CD4-positive, alpha-beta memory T cell (primary cell): ENCODE measurements at regions not wholly inside any gene's neighbourhood (a gene's known extent, or its start where the extent isn't known, plus 50 kb on each side); places are given as distances from the start of the nearest gene placed in this dataset.

Source experiments
- CTCF ChIA-PET: fragments of 350-600 bp; sonication (Branson Sonifier 250); formaldehyde crosslinking; loops from one replicate; lab custom pipeline; 2021; ENCODE audit warnings: inconsistent platforms; ENCODE audit not compliant: partially characterized antibody; lab: Charles Lee
- POLR2A ChIA-PET: fragments of 350-600 bp; sonication (Branson Sonifier 250); formaldehyde crosslinking; loops from one replicate; lab custom pipeline; 2021; ENCODE audit not compliant: partially characterized antibody; lab: Charles Lee
- DNase-seq, 5 donors: peaks; one replicate each; pipeline versions ENCODE4 v3.0.0 to v3.0.0-alpha.2; 2020 to 2022; ENCODE audit warnings: mixed read lengths in 1 of 5
- H3K27ac ChIP-seq: one replicate; pipeline ENCODE4 v1.7.0; 2013; ENCODE audit warnings: low read depth, low read length
- H3K27me3 ChIP-seq: 2 replicates; pipeline ENCODE4 v1.7.0; 2013; ENCODE audit warnings: mild to moderate bottlenecking, low read length, moderate library complexity; ENCODE audit not compliant: insufficient read depth
- H3K36me3 ChIP-seq: 2 replicates; pipeline ENCODE4 v1.7.0; 2013; ENCODE audit warnings: mild to moderate bottlenecking, low read length, moderate library complexity; ENCODE audit not compliant: insufficient read depth
- H3K4me1 ChIP-seq: 2 replicates; pipeline ENCODE4 v1.7.0; 2013; ENCODE audit warnings: mild to moderate bottlenecking, low read length, moderate library complexity; ENCODE audit not compliant: insufficient read depth
- H3K4me3 ChIP-seq, 2 donors: one replicate each; pipeline ENCODE4 v1.7.0; 2013; ENCODE audit warnings: low read length in 2 of 2, mild to moderate bottlenecking in 1 of 2
- H3K9me3 ChIP-seq, 2 donors: one replicate each; pipeline ENCODE4 v1.7.0; 2013; ENCODE audit warnings: low read length in 2 of 2, control low read depth in 1 of 2; ENCODE audit not compliant: control insufficient read depth in 1 of 2
- H3K27ac Mint-ChIP-seq, 7 donors: one replicate each; pipeline ENCODE4 v1.8.0; 2020 to 2021; ENCODE audit warnings: mixed read lengths in 7 of 7, mild to moderate bottlenecking in 6 of 7, inconsistent platforms in 3 of 7, moderate library complexity in 3 of 7
- H3K27me3 Mint-ChIP-seq, 2 donors: one replicate each; pipeline ENCODE4 v1.8.0; 2020 to 2021; ENCODE audit warnings: mixed read lengths in 2 of 2
- H3K36me3 Mint-ChIP-seq, 2 donors: one replicate each; pipeline ENCODE4 v1.8.0; 2020 to 2021; ENCODE audit warnings: mixed read lengths in 2 of 2, inconsistent platforms in 1 of 2, mild to moderate bottlenecking in 1 of 2
- H3K4me1 Mint-ChIP-seq, 4 donors: one replicate each; pipeline ENCODE4 v1.8.0; 2020 to 2021; ENCODE audit warnings: mixed read lengths in 4 of 4, mild to moderate bottlenecking in 1 of 4
- H3K4me3 Mint-ChIP-seq, 8 donors: one replicate each; pipeline ENCODE4 v1.8.0; 2020 to 2021; ENCODE audit warnings: mixed read lengths in 8 of 8, mild to moderate bottlenecking in 7 of 8, moderate library complexity in 6 of 8, inconsistent platforms in 3 of 8
- H3K9me3 Mint-ChIP-seq, 8 donors: one replicate each; pipeline ENCODE4 v1.8.0; 2020 to 2021; ENCODE audit warnings: mixed read lengths in 8 of 8, mild to moderate bottlenecking in 5 of 8, inconsistent platforms in 3 of 8, moderate library complexity in 1 of 8
- intact Hi-C: fragments of 100-400 bp; cut with micrococcal nuclease; formaldehyde crosslinking; loops from one replicate; pipeline ENCODE4 v1.15.1; 2023

DNA sequence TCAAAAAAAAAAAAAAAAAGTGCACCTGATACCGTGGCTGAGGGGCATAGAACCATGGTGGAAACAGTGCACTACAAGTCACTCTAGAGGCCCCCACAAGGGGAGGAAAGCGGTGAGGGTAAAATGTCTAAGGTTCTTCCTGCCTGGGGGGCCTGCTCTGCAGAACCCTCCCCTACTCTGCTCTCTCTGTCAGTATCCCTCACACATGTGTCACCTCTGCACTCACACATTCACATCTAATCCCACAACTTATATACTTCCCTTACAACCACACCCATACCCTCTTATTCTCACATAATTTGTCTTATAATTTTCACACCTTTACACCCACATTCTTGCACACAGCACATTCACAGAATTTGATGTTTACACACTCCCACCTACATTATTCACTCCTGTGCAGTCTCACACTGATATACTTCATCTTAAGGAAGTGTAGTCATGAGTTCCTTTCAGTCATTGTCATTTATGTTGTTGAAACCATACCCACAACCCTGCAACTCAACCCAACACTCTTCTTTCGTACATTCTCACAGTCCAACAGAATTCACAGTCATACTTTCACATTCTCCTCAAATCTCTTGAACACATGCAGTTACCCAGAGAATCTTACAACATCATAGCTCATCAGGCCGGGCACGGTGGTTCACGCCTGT, 68.0 kb upstream of the PAX2 start:
- H3K27me3 Mint-ChIP-seq, result peaks cover 32 to 44% of the 10 kb centered on the region in 2 donors
- no peak overlapping the region for H3K27ac Mint-ChIP-seq
- CTCF ChIA-PET, result interaction anchor here (0.7 to 1.0 kb wide), 2 partner anchors 64 to 474 kb away, joined by 3 read pairs; no protein-coding TSS in a partner anchor
- Histone ChIP-seq H3K4me1 (no peaks in the 10 kb centered on the region), H3K27me3 (peaks cover 24% of the 10 kb centered on the region), H3K9me3 (no peaks in the 10 kb centered on the region), H3K36me3 (no peaks in the 10 kb centered on the region), H3K4me3 (no peak overlapping the region), H3K27ac (no peak overlapping the region)
- POLR2A ChIA-PET, result no interaction called here
- H3K36me3 Mint-ChIP-seq, result no peaks in the 10 kb centered on the region
- DNase-seq, result no peak
- peaks cover 0 to 2% (median 0%) of the 10 kb centered on the region in 4 donors for H3K4me1 Mint-ChIP-seq
- peaks cover 0 to 4% (median under 1%) of the 10 kb centered on the region in 8 donors for H3K9me3 Mint-ChIP-seq
- peak overlapping the region in 1 of 8 donors; percentile 41 for H3K4me3 Mint-ChIP-seq
- intact Hi-C loops, result no loop called here

DNA sequence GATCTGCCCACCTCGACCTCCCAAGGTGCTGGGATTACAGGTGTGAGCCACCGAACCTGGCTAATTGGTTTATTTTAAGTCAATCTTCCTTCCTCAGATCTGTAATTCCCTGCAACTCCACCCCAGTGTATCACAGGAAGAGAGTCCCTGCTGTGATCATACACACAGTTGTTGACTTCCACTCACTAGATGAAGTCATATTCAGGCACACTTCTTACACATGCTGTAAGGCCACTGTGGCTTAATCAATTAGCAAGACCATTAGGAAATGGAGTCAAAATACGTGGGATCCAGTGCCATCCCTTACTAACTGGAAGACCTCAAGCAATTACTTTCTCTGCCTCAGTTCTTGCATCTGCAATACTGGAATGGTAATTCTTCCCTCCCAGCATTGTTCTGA, 66.1 kb upstream of the PAX2 start:
- ChIA-PET CTCF (no interaction called here), POLR2A (no interaction called here)
- no peaks in the 10 kb centered on the region for H3K36me3 Mint-ChIP-seq
- peaks cover 33 to 38% of the 10 kb centered on the region in 2 donors for H3K27me3 Mint-ChIP-seq
- H3K27ac Mint-ChIP-seq, result no peak overlapping the region
- Histone ChIP-seq H3K9me3 (no peaks in the 10 kb centered on the region), H3K27me3 (peaks cover 31% of the 10 kb centered on the region), H3K27ac (no peak overlapping the region), H3K4me3 (no peak overlapping the region), H3K4me1 (no peaks in the 10 kb centered on the region), H3K36me3 (no peaks in the 10 kb centered on the region)
- no peak for DNase-seq
- intact Hi-C loops, result no loop called here
- H3K9me3 Mint-ChIP-seq, result peaks cover 0 to 4% (median under 1%) of the 10 kb centered on the region in 8 donors
- no peak overlapping the region for H3K4me3 Mint-ChIP-seq
- peaks cover 0 to 7% (median 2%) of the 10 kb centered on the region in 4 donors for H3K4me1 Mint-ChIP-seq

GRCh38 chr10:100683004-100683403, 62.4 kb upstream of the PAX2 start:
- H3K4me1 Mint-ChIP-seq, result peaks cover 0 to 7% (median 5%) of the 10 kb centered on the region in 4 donors
- peak overlapping the region in 1 of 7 donors; percentile 14 for H3K27ac Mint-ChIP-seq
- Histone ChIP-seq H3K36me3 (no peaks in the 10 kb centered on the region), H3K27me3 (peaks cover 40% of the 10 kb centered on the region), H3K4me3 (no peak overlapping the region), H3K4me1 (no peaks in the 10 kb centered on the region), H3K27ac (no peak overlapping the region), H3K9me3 (no peaks in the 10 kb centered on the region)
- no peak for DNase-seq
- intact Hi-C loops, result no loop called here
- ChIA-PET POLR2A (no interaction called here), CTCF (no interaction called here)
- H3K9me3 Mint-ChIP-seq, result peaks cover 0 to 11% (median under 1%) of the 10 kb centered on the region in 8 donors
- no peak overlapping the region for H3K4me3 Mint-ChIP-seq
- H3K27me3 Mint-ChIP-seq, result peaks cover 48 to 57% of the 10 kb centered on the region in 2 donors
- H3K36me3 Mint-ChIP-seq, result no peaks in the 10 kb centered on the region

GRCh38 chr10:100683545-100684300, 61.7 kb upstream of the PAX2 start:
- intact Hi-C loops, result no loop called here
- no peaks in the 10 kb centered on the region for H3K9me3 ChIP-seq
- H3K4me3 Mint-ChIP-seq, result no peak overlapping the region
- no peak for DNase-seq
- H3K27me3 ChIP-seq, result peaks cover 40% of the 10 kb centered on the region
- H3K27ac ChIP-seq, result no peak overlapping the region
- no peaks in the 10 kb centered on the region for H3K4me1 ChIP-seq
- H3K36me3 ChIP-seq, result no peaks in the 10 kb centered on the region
- peaks cover 0 to 11% (median under 1%) of the 10 kb centered on the region in 8 donors for H3K9me3 Mint-ChIP-seq
- no peak overlapping the region for H3K4me3 ChIP-seq
- ChIA-PET POLR2A (no interaction called here), CTCF (no interaction called here)
- no peaks in the 10 kb centered on the region for H3K36me3 Mint-ChIP-seq
- peaks cover 0 to 7% (median 5%) of the 10 kb centered on the region in 4 donors for H3K4me1 Mint-ChIP-seq
- peaks cover 51 to 59% of the 10 kb centered on the region in 2 donors for H3K27me3 Mint-ChIP-seq
- H3K27ac Mint-ChIP-seq, result no peak overlapping the region

GRCh38 chr10:100684688-100685235, 60.6 kb upstream of the PAX2 start:
- ChIA-PET POLR2A (no interaction called here), CTCF (no interaction called here)
- intact Hi-C loops, result no loop called here
- no peak for DNase-seq
- no peaks in the 10 kb centered on the region for H3K9me3 ChIP-seq
- H3K4me3 Mint-ChIP-seq, result no peak overlapping the region
- H3K4me1 ChIP-seq, result no peaks in the 10 kb centered on the region
- H3K4me3 ChIP-seq, result no peak overlapping the region
- peaks cover 50 to 60% of the 10 kb centered on the region in 2 donors for H3K27me3 Mint-ChIP-seq
- H3K27ac ChIP-seq, result no peak overlapping the region
- H3K27ac Mint-ChIP-seq, result no peak overlapping the region
- peaks cover 0 to 7% (median 5%) of the 10 kb centered on the region in 4 donors for H3K4me1 Mint-ChIP-seq
- H3K36me3 ChIP-seq, result no peaks in the 10 kb centered on the region
- H3K36me3 Mint-ChIP-seq, result no peaks in the 10 kb centered on the region
- peaks cover 0 to 7% (median 0%) of the 10 kb centered on the region in 8 donors for H3K9me3 Mint-ChIP-seq
- H3K27me3 ChIP-seq, result peaks cover 39% of the 10 kb centered on the region

- no peaks in the 10 kb centered on the region for H3K9me3 ChIP-seq
- intact Hi-C loops, result no loop called here
- peaks cover 0 to 7% (median 0%) of the 10 kb centered on the region in 8 donors for H3K9me3 Mint-ChIP-seq
- H3K4me1 Mint-ChIP-seq, result peaks cover 0 to 7% (median 5%) of the 10 kb centered on the region in 4 donors
- POLR2A ChIA-PET, result no interaction called here
- H3K27ac Mint-ChIP-seq, result no peak overlapping the region
- no peaks in the 10 kb centered on the region for H3K36me3 Mint-ChIP-seq
- no peak overlapping the region for H3K4me3 ChIP-seq
- H3K27ac ChIP-seq, result no peak overlapping the region
- no peak overlapping the region for H3K4me3 Mint-ChIP-seq
- H3K27me3 Mint-ChIP-seq, result peaks cover 50 to 60% of the 10 kb centered on the region in 2 donors
- no peaks in the 10 kb centered on the region for H3K4me1 ChIP-seq
- peaks cover 38% of the 10 kb centered on the region for H3K27me3 ChIP-seq
- no peaks in the 10 kb centered on the region for H3K36me3 ChIP-seq
- DNase-seq, result no peak
- CTCF ChIA-PET, result no interaction called here
These were observed 60.1 kb upstream of the PAX2 start for GRCh38 chr10:100685331-100685730.
